Right renal pelvis (tissue), 4 donors: ENCODE measurements at regions not wholly inside any gene's neighbourhood (a gene's known extent, or its start where the extent isn't known, plus 50 kb on each side); places are given as distances from the start of the nearest gene placed in this dataset.
"Not testable (repeated sequence)": the region's sequence is repeated elsewhere in the genome, so short reads cannot be mapped to it uniquely, and the experiment has no call there.

Source experiments
- DNase-seq, 4 donors: peaks; one replicate each; pipeline ENCODE4 v3.0.0-alpha.2; 2013; ENCODE audit warnings: low read depth in 4 of 4, low spot score in 3 of 4, missing footprints in 1 of 4

DNA sequence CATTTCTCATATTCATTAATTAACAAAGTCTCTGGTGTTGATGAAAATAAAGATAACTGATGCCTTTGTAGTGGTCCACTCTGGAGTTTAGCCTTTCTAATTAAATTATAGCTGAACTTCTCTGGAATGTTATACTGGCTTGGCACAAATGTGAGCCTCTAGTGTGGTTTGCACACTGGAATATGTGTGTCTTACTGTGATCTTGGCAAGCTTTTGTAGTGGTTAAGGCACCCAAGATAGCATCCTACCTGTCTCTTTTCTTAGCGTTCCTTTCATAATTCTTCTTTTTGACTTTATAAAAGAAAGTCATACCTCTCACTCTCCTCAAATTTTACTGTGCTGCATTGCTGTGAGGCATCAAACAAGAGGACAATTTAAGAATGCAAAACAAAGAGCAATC lies 107.4 kb downstream of the UTRN start:
- DNase-seq = no peak

DNA sequence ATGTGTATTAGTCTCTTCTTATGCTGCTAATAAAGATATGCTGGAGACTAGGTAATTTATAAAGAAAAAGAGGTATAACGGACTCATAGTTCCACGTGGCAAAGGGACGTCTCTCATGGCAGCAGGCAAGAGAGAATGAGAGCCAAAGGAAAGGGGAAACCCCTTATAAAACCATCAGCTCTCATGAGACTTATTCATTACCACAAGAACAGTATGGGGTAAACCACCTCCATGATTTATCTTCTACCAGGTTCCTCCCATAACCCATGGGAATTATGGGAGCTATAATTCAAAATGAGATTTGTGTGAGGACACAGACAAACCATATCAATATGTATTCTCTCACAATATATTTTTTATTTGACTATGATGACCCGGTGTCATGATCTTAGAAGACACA lies 109.1 kb downstream of the UTRN start:
- no peak for DNase-seq

DNA sequence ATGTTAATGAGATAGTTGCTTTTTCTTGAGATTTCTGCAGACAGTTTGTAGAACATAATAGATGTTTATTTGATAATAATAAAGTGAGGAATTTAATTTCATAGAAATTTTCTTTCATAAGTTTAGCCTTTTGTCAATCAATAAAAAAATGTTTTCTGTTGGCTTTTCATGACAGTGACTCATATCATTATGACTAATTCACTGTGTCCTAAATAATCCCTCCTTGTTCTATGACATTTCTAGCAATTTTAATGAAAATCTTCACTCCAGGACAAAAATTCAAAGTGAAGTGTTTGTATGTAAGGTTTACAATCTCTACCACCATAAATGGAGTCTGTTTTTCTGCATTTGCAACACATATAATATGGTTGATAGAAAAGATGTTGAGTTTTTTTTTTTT lies 109.9 kb downstream of the UTRN start:
- DNase-seq = no peak

DNA sequence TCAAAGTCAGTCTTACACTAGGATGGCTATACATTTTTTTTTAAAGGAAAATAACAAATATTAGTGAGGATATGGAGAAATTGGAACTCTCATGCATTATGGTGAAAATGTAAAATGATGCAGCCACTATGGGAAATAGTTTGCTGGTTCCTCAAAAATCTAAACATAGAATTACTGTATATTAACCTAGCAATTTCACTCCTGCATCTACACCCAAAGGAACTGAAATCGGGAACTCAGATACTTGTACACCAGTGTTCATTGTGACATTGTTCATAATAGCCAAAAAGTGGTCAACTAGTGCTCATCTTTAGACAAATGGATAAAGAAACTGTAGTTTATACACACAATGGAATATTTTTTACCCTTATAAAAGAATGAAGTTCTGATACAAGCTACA lies 110.7 kb downstream of the UTRN start:
- DNase-seq = no peak

DNA sequence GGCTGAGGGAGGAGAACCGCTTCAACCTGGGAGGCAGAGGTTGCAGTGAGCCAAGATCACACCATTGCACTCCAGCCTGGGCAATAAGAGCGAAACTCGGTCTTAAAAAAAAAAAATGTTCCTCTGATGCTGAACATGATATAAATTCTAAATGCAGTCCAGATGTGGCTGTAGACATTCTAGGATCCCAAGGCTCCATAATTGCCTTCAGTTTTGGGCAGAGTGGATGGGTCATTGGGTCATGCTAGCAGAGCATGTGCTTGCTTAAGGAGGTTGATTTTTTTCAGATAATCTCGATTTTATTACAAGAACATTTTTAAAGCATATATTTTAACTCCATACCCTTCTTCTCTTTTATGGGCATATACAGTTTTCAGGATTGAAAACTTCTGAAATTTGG lies 112.0 kb downstream of the UTRN start:
- DNase-seq = no peak

DNA sequence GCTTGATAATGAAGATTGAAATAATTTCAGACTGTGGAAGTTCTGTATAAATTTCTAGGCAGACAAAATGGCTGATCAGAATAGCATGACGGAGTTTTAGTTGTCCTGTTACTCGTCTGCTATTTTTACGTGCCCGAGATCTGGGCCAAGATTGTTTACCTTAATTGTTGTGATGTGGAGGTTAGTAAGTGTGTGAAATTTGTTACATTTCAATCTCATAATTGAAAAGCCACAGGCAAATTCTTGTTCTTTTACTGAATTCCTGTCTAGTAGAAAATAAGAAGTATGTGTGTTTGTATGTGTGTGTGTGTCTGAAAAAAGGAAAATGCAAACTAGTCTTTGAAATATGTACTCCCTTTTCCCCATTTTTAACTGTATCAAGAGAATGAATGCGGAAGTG lies 115.2 kb downstream of the UTRN start:
- no peak for DNase-seq

DNA sequence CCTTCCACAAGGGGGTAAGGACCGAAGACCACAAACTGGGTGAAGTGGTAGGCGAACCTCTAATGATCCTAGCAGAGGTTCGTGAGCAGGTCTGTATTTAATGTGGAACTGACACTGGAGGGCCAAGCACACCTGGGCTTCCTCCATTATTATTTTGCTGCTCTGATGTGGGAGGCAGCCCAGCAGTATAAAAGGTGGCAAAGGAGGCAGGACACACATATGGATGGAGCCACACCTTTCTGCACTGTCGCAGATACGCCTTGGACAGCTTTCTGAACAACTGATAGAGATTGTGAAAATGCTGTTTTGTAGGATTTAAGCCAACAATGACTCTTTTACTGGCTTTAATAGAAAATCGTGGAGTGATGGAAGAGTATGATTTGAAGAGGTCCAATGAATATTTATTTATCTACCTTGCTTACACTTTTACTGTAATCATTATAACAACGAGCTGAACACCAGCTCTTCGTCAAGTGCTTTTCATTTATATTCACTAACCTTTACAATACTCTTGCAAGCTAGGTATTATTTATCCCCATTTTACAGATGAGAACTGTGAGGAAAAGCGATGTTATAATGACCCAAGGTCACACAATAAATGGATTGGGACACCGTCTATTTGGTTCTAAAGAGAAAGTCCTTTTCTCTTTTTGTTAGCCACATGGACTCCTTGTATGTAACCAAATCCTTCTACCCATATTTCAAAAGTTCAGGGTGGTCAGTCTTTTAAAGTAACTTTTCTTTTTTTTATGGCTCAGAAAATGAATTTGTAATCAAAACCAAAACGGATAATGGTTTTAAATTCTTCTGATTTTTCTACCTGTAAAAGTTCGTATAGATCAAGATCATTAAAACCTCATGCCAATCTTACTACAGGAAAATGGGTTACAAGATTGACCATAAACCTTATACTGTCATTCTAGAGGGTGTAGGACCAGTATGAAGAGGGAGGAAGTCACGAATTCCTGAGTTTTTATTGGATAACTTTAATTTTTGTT lies 116.9 kb downstream of the UTRN start:
- no peak for DNase-seq

DNA sequence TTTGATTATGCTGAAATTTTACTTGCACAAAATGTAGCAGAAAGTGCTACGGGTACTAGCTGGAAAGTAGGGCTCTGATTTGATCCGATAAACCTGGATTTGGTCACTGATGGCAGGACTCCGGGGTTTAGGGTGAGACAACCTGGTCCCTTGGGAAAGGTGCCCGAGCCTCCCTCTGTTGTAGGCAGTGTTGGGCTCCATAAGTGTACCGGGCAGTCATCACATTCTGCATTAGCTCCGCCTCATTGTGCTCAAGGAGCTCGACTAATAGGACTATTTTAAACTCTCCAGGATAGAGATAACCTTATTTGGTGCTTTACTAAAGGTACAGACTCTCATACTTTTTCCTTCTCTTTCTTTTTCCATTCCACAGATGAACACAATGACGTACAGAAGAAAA lies 117.6 kb downstream of the UTRN start:
- no peak for DNase-seq

DNA sequence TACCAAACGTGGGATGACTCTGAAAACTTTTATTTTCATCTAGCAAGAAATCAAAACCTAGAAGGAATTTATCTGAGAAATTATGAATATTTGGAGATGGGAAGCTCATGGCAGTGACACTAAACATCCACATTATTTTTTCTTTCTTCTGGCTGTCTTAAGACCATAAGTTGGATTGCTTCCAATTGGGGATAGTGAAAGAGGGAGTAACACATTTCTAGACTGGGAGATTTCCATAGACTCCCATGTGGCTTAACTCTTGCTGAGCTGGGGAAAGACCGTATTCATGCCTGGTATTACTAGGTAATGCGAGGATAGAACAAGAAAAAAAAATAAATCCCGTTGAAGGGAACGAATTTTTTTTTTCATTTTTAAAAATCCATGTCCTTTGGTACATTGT lies 120.0 kb downstream of the UTRN start:
- DNase-seq = no peak

DNA sequence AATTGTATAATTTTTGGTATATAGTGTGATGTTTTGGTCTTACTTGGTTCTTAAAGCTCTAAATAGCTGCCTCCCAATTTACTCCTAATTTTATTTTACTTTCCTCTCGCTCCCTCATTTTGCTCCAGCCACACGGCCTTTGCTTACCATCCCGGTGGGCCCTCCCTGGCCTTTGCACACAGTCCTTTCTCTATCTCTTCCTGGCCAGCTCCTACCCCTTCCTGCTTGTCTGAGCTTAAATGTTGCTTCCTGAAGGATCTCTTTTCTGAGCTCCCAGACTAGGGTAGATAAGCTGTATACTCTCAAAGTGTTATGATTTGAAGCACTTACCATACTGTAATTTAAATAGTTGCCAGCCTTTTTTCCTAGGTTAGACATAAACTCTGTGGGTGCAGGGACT lies 121.7 kb downstream of the UTRN start:
- no peak for DNase-seq

DNA sequence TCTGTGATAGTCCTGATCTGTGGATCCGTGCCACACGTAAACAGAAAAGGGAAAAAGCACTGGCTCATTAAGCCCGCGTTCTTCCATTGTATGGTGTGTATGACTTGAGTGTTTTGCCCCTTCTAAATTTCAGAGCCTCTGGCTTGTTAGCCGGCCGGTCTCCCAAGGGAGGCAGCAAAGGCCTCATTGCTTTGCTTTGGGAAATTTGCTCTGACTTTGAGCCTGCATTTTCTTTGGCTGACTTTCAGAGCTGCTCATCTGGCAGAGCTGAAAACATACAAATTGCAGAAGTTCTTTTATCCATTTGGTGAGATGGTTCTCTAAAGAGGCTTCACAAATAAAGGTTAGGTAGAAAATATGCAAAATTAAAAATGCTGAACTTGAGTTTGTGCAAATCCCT lies 123.0 kb downstream of the UTRN start:
- peak in 1 of 4 donors; percentile 14 for DNase-seq

DNA sequence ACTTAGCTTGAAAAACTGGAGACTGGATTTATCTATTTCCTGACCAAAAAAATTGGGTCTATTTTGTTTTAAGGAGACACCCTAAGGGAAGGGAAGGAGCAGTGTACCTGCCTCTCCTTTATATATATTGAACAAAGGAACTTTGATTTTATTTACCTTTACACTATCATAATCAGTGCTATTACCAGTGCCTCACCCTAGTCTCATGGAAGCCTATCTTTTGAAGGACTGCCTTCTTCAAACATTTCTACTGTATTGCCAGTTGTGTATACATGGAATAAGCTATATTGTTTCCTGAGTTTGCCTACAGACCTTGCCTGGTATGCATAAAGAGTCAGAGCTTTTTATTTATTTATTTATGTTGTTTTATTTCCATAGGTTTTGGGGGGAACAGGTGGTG lies 124.9 kb downstream of the UTRN start:
- DNase-seq = no peak

DNA sequence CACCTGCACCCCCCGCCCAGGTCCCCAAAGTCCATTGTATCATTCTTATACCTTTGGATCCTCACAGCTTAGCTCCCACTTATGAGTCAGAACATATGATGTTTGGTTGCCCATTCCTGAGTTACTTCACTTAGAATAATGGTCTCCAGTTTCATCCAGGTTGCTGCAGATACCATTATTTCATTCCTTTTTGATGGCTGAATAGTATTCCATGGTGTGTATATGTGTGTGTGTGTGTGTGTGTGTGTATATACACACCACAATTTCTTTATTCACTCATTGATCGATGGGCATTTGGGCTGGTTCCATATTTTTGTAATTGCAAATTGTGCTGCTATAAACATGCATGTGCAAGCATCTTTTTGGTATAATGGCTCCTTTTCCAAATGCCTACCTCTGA lies 125.4 kb downstream of the UTRN start:
- DNase-seq = not testable (repeated sequence)

DNA sequence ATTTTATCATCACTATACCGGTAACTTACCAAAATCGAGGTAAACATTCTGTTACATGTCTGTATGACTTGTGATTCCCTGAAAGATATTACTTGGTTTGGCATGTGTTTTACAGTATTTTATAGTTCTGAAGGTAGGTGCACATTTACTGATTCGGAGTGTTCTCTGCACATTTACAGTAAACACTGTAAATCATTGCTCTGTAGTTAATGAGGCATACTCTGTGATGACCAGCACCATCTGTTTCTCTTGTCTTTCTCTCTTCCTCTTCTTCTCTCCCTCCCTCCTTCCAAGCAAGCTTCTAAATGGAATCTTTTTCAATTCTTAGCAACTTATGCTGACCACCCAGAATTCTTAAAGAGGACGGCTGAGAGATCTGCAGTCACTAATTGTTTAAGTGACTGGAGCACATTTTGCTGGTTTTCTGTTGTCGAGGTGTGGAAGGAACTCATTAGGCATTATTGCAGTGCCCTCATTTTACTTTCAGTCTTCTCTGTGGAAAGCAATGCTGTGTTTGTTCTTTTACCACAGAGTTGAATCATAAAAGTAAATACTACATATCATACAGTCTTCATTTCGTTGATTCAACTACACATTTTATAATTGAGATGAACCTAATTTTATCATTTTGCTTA lies 126.5 kb downstream of the UTRN start:
- DNase-seq = peak in 2 of 4 donors; percentile 21 to 33

DNA sequence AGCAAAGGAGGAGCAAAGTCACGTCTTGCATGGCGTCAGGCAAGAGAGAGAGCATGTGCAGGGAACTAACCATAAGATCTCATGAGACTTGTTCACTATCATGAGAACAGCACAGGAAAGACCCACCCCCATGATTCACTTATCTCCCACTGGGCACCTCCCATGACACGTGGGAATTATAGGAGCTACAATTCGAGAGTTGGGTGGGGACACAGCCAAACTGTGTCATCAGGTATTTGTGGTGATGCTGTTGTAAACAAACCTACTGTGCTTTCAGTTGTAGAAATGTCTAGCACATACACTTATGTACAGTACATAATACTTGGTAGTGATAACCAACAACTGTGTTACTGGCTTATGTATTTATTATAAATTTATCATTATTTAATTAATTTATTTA lies 128.3 kb downstream of the UTRN start:
- DNase-seq = no peak

DNA sequence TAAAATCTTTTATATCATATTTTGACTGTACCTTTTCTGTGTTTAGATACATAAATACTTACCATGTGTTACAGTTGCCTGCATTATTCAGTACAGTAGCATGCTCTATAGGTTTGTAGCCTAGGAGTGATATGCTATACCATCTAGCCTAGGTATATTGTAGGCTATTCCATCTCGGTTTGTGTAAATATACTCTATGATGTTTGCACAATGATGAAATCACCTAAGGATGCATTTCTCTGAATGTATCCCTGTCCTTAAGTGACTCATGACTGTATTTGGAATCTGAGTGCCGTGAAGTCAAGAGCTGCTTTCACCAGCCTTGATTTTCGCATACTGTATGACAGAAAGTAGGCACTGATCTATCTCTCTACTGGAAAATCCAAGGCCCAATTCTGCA lies 129.9 kb downstream of the UTRN start:
- DNase-seq = no peak

DNA sequence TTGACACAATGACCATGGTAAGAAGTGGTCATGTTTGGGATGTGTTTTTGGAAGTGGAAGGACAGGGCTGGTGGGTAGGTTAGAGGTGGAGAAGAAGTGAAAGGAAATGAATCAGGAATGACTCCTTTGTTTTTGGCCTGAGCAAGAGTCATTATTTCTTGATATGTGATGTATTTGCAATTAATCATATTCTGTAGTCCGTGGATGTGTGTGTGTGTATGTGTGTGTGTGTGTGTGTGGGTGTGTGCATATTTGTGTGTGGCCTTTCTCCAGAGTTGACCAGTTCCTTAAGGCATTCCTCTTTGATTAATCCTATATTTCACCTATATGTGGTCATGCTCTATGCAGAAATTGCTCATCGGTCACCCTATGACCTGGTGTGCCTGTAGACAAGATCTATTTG lies 130.7 kb downstream of the UTRN start:
- no peak for DNase-seq

DNA sequence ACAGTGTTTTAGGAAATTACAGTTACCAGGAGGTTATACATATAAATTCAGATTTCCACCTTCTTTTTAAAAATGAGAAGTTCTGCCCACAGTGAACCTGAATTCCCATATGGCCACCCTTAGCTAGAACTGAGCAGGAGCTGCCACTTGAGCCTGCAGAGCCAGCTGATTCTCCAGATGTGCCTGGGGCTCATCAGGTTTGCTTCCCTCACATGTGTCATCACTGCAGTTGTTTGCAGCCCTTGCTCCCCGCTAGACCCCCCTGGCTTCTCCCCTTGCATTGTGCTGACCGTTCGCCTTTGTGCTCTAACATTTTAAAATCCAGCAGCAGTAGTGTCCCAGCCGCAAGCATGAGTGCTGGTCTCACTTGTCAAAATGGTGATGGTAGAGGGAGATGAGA lies 131.1 kb downstream of the UTRN start:
- no peak for DNase-seq

DNA sequence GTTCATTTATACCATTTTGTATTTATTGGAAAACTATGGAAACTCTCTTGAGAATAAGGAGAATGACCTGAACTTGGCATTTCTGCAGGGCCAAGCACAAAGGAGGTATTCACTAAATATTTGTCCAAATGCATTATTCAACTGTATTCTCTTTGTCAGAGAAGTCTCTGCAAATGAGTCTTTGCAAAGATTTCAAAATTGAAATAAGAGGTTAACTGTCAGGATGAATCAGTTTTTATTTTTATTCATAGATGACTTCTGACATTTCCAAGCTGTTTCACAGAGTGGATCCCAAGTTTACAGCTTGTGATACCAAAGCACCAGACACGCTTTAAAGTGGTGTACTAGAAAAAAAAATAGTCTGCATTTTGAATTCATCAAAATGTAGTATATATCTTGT lies 131.6 kb downstream of the UTRN start:
- DNase-seq = no peak

DNA sequence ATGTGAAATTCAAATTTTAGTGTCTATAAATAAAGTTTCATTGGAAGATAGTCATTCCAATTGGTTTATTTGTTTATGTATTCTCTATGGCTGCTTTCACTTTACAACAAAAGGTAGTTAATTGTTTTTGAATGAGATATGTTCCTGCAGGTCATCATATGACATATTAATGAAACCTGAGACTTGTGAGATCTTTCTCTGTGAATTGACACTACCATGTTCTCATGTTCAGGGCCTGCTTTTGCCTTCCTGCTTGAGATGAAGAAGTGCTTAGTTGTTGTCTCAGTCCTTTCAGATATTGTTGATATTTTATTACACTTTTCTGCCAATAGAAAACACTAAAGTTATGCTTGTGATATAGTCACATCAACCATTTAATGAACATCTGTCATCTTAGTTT lies 132.5 kb downstream of the UTRN start:
- no peak for DNase-seq

DNA sequence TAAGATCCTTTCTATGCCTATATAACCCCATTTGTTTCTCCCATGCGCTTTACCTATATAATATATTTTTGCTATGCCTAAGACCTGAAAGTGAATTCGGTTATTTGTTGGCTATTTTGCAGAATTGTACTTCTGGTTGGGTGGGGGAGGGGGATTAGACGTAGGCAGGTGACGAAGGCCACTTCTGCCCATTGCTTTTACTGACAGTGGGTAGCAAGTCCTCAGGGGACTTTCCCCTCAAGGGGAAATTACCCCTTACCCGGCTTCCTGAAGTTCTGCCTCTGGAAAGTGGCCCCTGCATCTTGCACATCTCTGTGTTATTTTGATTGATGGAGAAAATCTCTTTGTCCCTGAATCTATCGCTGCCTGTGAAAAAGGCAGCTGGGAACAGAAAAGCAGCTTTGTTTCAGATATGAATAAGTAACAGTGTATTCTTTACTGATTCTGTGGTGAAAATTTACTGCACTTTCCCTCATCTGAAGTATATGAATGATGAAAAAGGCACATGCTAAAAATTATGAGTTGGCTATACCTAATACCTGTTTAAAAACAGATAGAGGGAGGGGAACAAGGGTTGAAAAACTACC lies 133.9 kb downstream of the UTRN start:
- DNase-seq = no peak

DNA sequence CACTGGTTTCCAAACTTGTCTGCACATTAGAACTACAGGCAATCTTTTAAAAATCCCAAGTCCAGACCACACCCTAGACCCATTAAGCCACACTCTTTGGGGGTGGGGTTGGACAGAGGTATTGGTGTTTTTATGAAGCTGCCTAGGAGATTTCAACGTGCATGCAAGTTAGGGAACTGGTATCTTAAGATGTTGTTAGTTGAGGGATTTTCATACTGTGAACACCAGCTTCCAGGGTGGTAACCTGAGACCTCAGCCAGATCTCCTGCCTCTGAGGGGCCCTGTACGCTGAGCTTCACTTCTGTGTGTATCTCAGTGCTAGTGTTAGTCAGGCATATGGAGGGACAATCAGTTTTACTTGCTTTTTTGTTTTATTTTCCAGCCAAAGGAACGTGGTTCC lies 138.0 kb downstream of the UTRN start:
- no peak for DNase-seq
